ENCODE measurements at regions not wholly inside any gene's neighbourhood (a gene's known extent, or its start where the extent isn't known, plus 50 kb on each side); places are given as distances from the start of the nearest gene placed in this dataset.

DNA sequence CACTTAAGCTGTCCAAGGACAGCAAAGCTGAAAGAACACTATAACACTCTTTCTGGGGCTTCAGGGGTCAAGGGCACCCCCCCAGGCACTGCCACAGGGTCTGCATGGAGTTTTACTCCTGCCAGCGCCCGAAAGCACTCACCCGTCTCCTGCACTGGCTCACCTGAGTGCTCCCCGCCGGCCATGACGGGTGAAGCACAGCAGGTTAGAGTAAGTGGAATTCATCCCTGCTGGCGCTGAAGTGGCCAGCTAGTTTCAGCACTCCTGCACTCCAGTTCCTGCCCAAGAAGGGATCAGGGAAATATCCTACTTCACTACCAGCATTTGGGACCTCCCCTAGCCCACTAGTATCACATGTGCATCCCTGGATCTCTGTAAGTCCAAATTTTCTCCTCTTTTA lies 516.0 kb downstream of the ZNF608 start:
- H3K36me3 ChIP-seq: no peaks in the 10 kb centered on the region
- TF ChIP-seq, protein P1, sequence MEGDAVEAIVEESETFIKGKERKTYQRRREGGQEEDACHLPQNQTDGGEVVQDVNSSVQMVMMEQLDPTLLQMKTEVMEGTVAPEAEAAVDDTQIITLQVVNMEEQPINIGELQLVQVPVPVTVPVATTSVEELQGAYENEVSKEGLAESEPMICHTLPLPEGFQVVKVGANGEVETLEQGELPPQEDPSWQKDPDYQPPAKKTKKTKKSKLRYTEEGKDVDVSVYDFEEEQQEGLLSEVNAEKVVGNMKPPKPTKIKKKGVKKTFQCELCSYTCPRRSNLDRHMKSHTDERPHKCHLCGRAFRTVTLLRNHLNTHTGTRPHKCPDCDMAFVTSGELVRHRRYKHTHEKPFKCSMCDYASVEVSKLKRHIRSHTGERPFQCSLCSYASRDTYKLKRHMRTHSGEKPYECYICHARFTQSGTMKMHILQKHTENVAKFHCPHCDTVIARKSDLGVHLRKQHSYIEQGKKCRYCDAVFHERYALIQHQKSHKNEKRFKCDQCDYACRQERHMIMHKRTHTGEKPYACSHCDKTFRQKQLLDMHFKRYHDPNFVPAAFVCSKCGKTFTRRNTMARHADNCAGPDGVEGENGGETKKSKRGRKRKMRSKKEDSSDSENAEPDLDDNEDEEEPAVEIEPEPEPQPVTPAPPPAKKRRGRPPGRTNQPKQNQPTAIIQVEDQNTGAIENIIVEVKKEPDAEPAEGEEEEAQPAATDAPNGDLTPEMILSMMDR (IDR thresholded peaks at IDR 0.05): no peak
- no peak overlapping the region for H3K27ac ChIP-seq
- no peaks in the 10 kb centered on the region for H3K9me3 ChIP-seq
- H3K9ac ChIP-seq (ENCODE audit: low read depth in 2 of 2, low read length in 2 of 2): no peak overlapping the region
- no peak for DNase-seq
- no peaks in the 10 kb centered on the region for H3K27me3 ChIP-seq
- no peak overlapping the region for H3K4me3 ChIP-seq
- H3K4me1 ChIP-seq: no peaks in the 10 kb centered on the region
- intact Hi-C loops (cut with DNase I): no loop called here

GRCh38 chr5:124229352-124229751 lies 517.1 kb downstream of the ZNF608 start:
- no peak overlapping the region for H3K4me3 ChIP-seq
- H3K4me1 ChIP-seq: no peaks in the 10 kb centered on the region
- no peak overlapping the region for H3K9ac ChIP-seq (ENCODE audit: low read depth in 2 of 2, low read length in 2 of 2)
- TF ChIP-seq, protein P1 (IDR thresholded peaks at IDR 0.05): no peak
- intact Hi-C loops (cut with DNase I): no loop called here
- H3K9me3 ChIP-seq: no peaks in the 10 kb centered on the region
- H3K27me3 ChIP-seq: no peaks in the 10 kb centered on the region
- H3K27ac ChIP-seq: no peak overlapping the region
- H3K36me3 ChIP-seq: no peaks in the 10 kb centered on the region
- DNase-seq: no peak

- intact Hi-C loops (cut with DNase I): no loop called here
- Histone ChIP-seq H3K9ac (ENCODE audit: low read depth in 2 of 2, low read length in 2 of 2) (no peak overlapping the region), H3K9me3 (no peaks in the 10 kb centered on the region), H3K36me3 (no peaks in the 10 kb centered on the region), H3K27me3 (no peaks in the 10 kb centered on the region), H3K27ac (no peak overlapping the region), H3K4me1 (no peaks in the 10 kb centered on the region), H3K4me3 (no peak overlapping the region)
- no peak for DNase-seq
- TF ChIP-seq, protein P1 (IDR thresholded peaks at IDR 0.05): no peak
Measured at GRCh38 chr5:124227914-124228313, 518.5 kb downstream of the ZNF608 start.

GRCh38 chr5:124220418-124220817 lies 526.0 kb downstream of the ZNF608 start:
- TF ChIP-seq, protein P1 (IDR thresholded peaks at IDR 0.05): no peak
- DNase-seq: no peak
- H3K27ac ChIP-seq: no peak overlapping the region
- H3K4me3 ChIP-seq: no peak overlapping the region
- no peak overlapping the region for H3K9ac ChIP-seq (ENCODE audit: low read depth in 2 of 2, low read length in 2 of 2)
- H3K27me3 ChIP-seq: no peaks in the 10 kb centered on the region
- intact Hi-C loops (cut with DNase I): no loop called here
- no peaks in the 10 kb centered on the region for H3K4me1 ChIP-seq
- H3K9me3 ChIP-seq: no peaks in the 10 kb centered on the region
- H3K36me3 ChIP-seq: no peaks in the 10 kb centered on the region

DNA sequence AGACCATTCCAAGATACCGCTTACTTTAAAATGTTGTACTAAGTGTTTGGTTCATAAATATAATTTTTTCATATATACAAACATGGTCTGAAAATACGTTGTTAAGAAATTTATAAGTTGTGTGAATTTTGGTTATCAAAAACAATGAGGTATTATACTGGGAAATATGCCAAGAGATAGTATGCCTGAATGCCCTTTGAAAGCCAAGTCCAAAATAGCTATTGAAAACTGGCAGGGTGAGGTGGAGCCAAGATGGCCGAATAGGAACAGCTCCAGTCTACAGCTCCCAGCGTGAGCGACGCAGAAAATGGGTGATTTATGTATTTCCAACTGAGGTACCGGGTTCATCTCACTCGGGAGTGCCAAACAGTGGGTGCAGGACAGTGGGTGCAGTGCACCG lies 533.5 kb downstream of the ZNF608 start:
- Histone ChIP-seq H3K27me3 (no peaks in the 10 kb centered on the region), H3K27ac (no peak overlapping the region), H3K36me3 (no peaks in the 10 kb centered on the region), H3K4me3 (no peak overlapping the region), H3K9ac (ENCODE audit: low read depth in 2 of 2, low read length in 2 of 2) (no peak overlapping the region), H3K4me1 (no peaks in the 10 kb centered on the region), H3K9me3 (no peaks in the 10 kb centered on the region)
- TF ChIP-seq, protein P1 (IDR thresholded peaks at IDR 0.05): no peak
- intact Hi-C loops (cut with DNase I): no loop called here
- DNase-seq: no peak

Data from colonic mucosa (tissue), 4 donors.